Liver (tissue), 8 donors: ENCODE measurements at regions not wholly inside any gene's neighbourhood (a gene's known extent, or its start where the extent isn't known, plus 50 kb on each side); places are given as distances from the start of the nearest gene placed in this dataset.

ENCODE experiments used
- DNase-seq: peaks from one replicate; pipeline ENCODE4 v3.0.0-alpha.2; 2017; ENCODE audit warnings: low spot score
- H3K27ac ChIP-seq, 2 donors: one replicate each; pipeline ENCODE4 v1.7.0; 2013; ENCODE audit warnings: inconsistent platforms in 2 of 2, low read length in 2 of 2, control low read depth in 1 of 2, low read depth in 1 of 2, mild to moderate bottlenecking in 1 of 2
- H3K27me3 ChIP-seq, 4 donors: one replicate each; pipeline versions ENCODE4 v1.6.1 to v1.7.0; 2013; ENCODE audit warnings: low read length in 3 of 4, inconsistent platforms in 1 of 4, mild to moderate bottlenecking in 1 of 4, moderate library complexity in 1 of 4; ENCODE audit not compliant: control insufficient read depth in 4 of 4, insufficient read depth in 4 of 4
- H3K36me3 ChIP-seq, 4 donors: one replicate each; pipeline versions ENCODE4 v1.6.1 to v1.7.0; 2013; ENCODE audit warnings: low read length in 3 of 4, mild to moderate bottlenecking in 3 of 4, low read depth in 1 of 4, moderate library complexity in 1 of 4; ENCODE audit not compliant: control insufficient read depth in 4 of 4, insufficient read depth in 3 of 4
- H3K4me1 ChIP-seq, 4 donors: one replicate each; pipeline versions ENCODE4 v1.6.1 to v1.7.0; 2013; ENCODE audit warnings: low read length in 3 of 4, mild to moderate bottlenecking in 3 of 4, moderate library complexity in 1 of 4; ENCODE audit not compliant: control insufficient read depth in 4 of 4, insufficient read depth in 4 of 4
- H3K4me3 ChIP-seq, 3 donors: one replicate each; pipeline versions ENCODE4 v1.6.1 to v1.7.0; 2013; ENCODE audit warnings: low read length in 3 of 3, control low read depth in 1 of 3, low read depth in 1 of 3, mild to moderate bottlenecking in 1 of 3
- H3K9ac ChIP-seq, 2 donors: one replicate each; pipeline ENCODE4 v1.7.0; 2013; ENCODE audit warnings: low read length in 2 of 2, mild to moderate bottlenecking in 2 of 2, moderate library complexity in 2 of 2, control low read depth in 1 of 2, low read depth in 1 of 2
- H3K9me3 ChIP-seq, 4 donors: one replicate each; pipeline versions ENCODE4 v1.6.1 to v1.7.0; 2013; ENCODE audit warnings: low read length in 3 of 4; ENCODE audit not compliant: control insufficient read depth in 4 of 4
- EGR1 ChIP-seq, 2 donors: IDR thresholded peaks; 2 replicates each; pipeline ENCODE4 v1.6.1; 2016 to 2018; ENCODE audit warnings: antibody characterized with exemption in 2 of 2, low read depth in 2 of 2
- FOXA1 ChIP-seq: IDR thresholded peaks from 2 replicates; pipeline ENCODE4 v1.6.1; 2016; ENCODE audit warnings: antibody characterized with exemption
- FOXA2 ChIP-seq: IDR thresholded peaks from 2 replicates; pipeline ENCODE4 v1.6.1; 2016; ENCODE audit warnings: antibody characterized with exemption
- GABPA ChIP-seq, 2 donors: IDR thresholded peaks in 1 of 2; conservative IDR thresholded peaks in 1 of 2; 2 replicates each; pipeline ENCODE4 v1.6.1; 2016; ENCODE audit warnings: antibody characterized with exemption in 2 of 2, mild to moderate bottlenecking in 1 of 2, moderate library complexity in 1 of 2
- HNF4A ChIP-seq, 2 donors: conservative IDR thresholded peaks; 2 replicates each; pipeline ENCODE4 v1.6.1; 2016; ENCODE audit warnings: antibody characterized with exemption in 2 of 2, mild to moderate bottlenecking in 2 of 2
- HNF4G ChIP-seq: IDR thresholded peaks from 2 replicates; pipeline ENCODE4 v1.6.1; 2016; ENCODE audit warnings: antibody characterized with exemption
- JUND ChIP-seq, 2 donors: IDR thresholded peaks; 2 replicates each; pipeline ENCODE4 v1.6.1; 2016; ENCODE audit warnings: antibody characterized with exemption in 2 of 2
- NR2F2 ChIP-seq: IDR thresholded peaks from 2 replicates; pipeline ENCODE4 v1.6.1; 2016; ENCODE audit warnings: antibody characterized with exemption
- RAD21 ChIP-seq, 2 donors: IDR thresholded peaks; 2 replicates each; pipeline ENCODE4 v1.6.1; 2016; ENCODE audit warnings: antibody characterized with exemption in 2 of 2, mild to moderate bottlenecking in 2 of 2
- REST ChIP-seq: IDR thresholded peaks from 2 replicates; pipeline ENCODE4 v1.6.1; 2016; ENCODE audit warnings: antibody characterized with exemption, mild to moderate bottlenecking
- RXRA ChIP-seq, 2 donors: IDR thresholded peaks; 2 replicates each; pipeline ENCODE4 v1.6.1; 2017 to 2018; ENCODE audit warnings: antibody characterized with exemption in 2 of 2, mild to moderate bottlenecking in 1 of 2
- SP1 ChIP-seq: IDR thresholded peaks from 2 replicates; pipeline ENCODE4 v1.6.1; 2018; ENCODE audit warnings: antibody characterized with exemption, mild to moderate bottlenecking
- TAF1 ChIP-seq: conservative IDR thresholded peaks from 2 replicates; pipeline ENCODE4 v1.6.1; 2016; ENCODE audit warnings: antibody characterized with exemption, mild to moderate bottlenecking
- YY1 ChIP-seq: IDR thresholded peaks from 2 replicates; pipeline ENCODE4 v1.6.1; 2016; ENCODE audit warnings: antibody characterized with exemption, mild to moderate bottlenecking
- ZBTB33 ChIP-seq: IDR thresholded peaks from 2 replicates; pipeline ENCODE4 v1.6.1; 2016; ENCODE audit warnings: antibody characterized with exemption
- WGBS: extraction: QIAGEN DNeasy Blood & Tissue Kit; methylation state at CpG from one replicate; pipeline ENCODE4 v1.1.7; 2013; 5-methylcytosine and 5-hydroxymethylcytosine counted together
- TF ChIP-seq, protein P1 (sequence below): IDR thresholded peaks from 2 replicates; pipeline ENCODE4 v1.6.1; 2016; ENCODE audit warnings: antibody characterized with exemption
- TF ChIP-seq, protein P2 (sequence below): IDR thresholded peaks from 2 replicates; pipeline ENCODE4 v1.6.1; 2016; ENCODE audit warnings: antibody characterized with exemption
- TF ChIP-seq, protein P3 (sequence below): fragments of 150-350 bp; IDR thresholded peaks from 2 replicates; pipeline ENCODE4 v1.5.1; 2017; ENCODE audit warnings: improper control_type of control experiment, low read depth, low read length; ENCODE audit not compliant: missing input control
- donor health status: healthy.
- donor health status: healthy.
- donor health status: healthy.
- donor health status: healthy.
- donor health status: healthy.

DNA sequence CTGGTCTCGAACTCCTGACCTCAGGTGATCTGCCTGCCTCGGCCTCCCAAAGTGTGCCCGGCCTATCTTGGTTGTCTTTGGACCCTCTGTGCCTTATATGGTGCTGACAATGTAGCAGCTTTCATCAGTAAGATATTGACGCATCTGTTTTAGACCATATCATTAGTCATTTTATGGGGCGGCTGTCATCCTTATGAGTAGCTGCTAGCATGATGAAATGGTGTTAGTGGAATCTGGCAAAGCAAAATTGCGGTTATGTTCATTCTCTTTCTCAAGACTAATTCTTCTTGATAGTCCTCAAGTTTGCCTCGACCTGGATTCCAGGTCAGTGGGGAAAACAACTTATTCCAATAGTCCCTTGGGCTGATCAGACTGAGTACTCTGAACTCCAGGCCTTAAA is 199.9 kb downstream of the PRDM2 start (continued):
- no peak for TF ChIP-seq REST
- TF ChIP-seq NR2F2, result no peak

- WGBS, result 74% methylated on average over 1 of the region's 1 CpG
- Histone ChIP-seq H3K27ac (no peak overlapping the region), H3K36me3 (no peaks in the 10 kb centered on the region), H3K9me3 (no peaks in the 10 kb centered on the region), H3K9ac (no peak overlapping the region), H3K4me3 (no peak overlapping the region), H3K27me3 (peaks cover 0 to 2% (median 0%) of the 10 kb centered on the region in 4 donors), H3K4me1 (no peaks in the 10 kb centered on the region)
- DNase-seq, result no peak
- no peak for TF ChIP-seq ZBTB33
- no peak for TF ChIP-seq SP1
- TF ChIP-seq TAF1, result no peak
- TF ChIP-seq JUND (IDR thresholded peaks at IDR 0.05), result no peak
- TF ChIP-seq RXRA (IDR thresholded peaks at IDR 0.05), result no peak
- TF ChIP-seq, protein P1, sequence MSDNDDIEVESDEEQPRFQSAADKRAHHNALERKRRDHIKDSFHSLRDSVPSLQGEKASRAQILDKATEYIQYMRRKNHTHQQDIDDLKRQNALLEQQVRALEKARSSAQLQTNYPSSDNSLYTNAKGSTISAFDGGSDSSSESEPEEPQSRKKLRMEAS, result no peak
- no peak for TF ChIP-seq EGR1 (IDR thresholded peaks at IDR 0.05; ENCODE audit: low read depth in 2 of 2)
- TF ChIP-seq, protein P2, sequence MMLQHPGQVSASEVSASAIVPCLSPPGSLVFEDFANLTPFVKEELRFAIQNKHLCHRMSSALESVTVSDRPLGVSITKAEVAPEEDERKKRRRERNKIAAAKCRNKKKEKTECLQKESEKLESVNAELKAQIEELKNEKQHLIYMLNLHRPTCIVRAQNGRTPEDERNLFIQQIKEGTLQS, result no peak
- TF ChIP-seq, protein P3, sequence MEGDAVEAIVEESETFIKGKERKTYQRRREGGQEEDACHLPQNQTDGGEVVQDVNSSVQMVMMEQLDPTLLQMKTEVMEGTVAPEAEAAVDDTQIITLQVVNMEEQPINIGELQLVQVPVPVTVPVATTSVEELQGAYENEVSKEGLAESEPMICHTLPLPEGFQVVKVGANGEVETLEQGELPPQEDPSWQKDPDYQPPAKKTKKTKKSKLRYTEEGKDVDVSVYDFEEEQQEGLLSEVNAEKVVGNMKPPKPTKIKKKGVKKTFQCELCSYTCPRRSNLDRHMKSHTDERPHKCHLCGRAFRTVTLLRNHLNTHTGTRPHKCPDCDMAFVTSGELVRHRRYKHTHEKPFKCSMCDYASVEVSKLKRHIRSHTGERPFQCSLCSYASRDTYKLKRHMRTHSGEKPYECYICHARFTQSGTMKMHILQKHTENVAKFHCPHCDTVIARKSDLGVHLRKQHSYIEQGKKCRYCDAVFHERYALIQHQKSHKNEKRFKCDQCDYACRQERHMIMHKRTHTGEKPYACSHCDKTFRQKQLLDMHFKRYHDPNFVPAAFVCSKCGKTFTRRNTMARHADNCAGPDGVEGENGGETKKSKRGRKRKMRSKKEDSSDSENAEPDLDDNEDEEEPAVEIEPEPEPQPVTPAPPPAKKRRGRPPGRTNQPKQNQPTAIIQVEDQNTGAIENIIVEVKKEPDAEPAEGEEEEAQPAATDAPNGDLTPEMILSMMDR, result no peak
- no peak for TF ChIP-seq FOXA1
- no peak for TF ChIP-seq YY1
- TF ChIP-seq HNF4G, result no peak
- TF ChIP-seq GABPA (IDR thresholded peaks at IDR 0.05 in 1 of 2, conservative IDR thresholded peaks at IDR 0.05 in 1 of 2), result no peak
- no peak for TF ChIP-seq FOXA2
- no peak for TF ChIP-seq HNF4A (conservative IDR thresholded peaks at IDR 0.05)
- no peak for TF ChIP-seq RAD21 (IDR thresholded peaks at IDR 0.05)
These were observed 200.6 kb downstream of the PRDM2 start for GRCh38 chr1:13900583-13900982.
